Activated CD8-positive, alpha-beta memory T cell treated with anti-CD3 and anti-CD28 coated beads for 1 hour (primary cell): ENCODE measurements at regions not wholly inside any gene's neighbourhood (a gene's known extent, or its start where the extent isn't known, plus 50 kb on each side); places are given as distances from the start of the nearest gene placed in this dataset.
"Not testable (repeated sequence)": the region's sequence is repeated elsewhere in the genome, so short reads cannot be mapped to it uniquely, and the experiment has no call there.

Experiments
- DNase-seq, 2 donors: peaks; one replicate each; pipeline ENCODE4 v3.0.0-alpha.2; 2020; ENCODE audit warnings: low read depth in 1 of 2; ENCODE audit errors: extremely low read depth in 1 of 2

- no peak for DNase-seq
Measured at GRCh38 chr2:236909802-236910201, 175.9 kb upstream of the COPS8 start.

- no peak for DNase-seq
Measured at GRCh38 chr2:236910781-236911495, 174.8 kb upstream of the COPS8 start.

- no peak for DNase-seq
Measured at GRCh38 chr2:236912326-236913120, 173.2 kb upstream of the COPS8 start.

GRCh38 chr2:236915186-236915585 lies 170.5 kb upstream of the COPS8 start:
- no peak for DNase-seq

- DNase-seq: no peak
Measured at GRCh38 chr2:236915726-236916125, 170.0 kb upstream of the COPS8 start.

- DNase-seq: no peak
Measured at GRCh38 chr2:236916181-236916580, 169.5 kb upstream of the COPS8 start.

GRCh38 chr2:236916651-236917050 lies 169.0 kb upstream of the COPS8 start:
- no peak for DNase-seq

- DNase-seq: no peak
Measured at GRCh38 chr2:236917164-236917563, 168.5 kb upstream of the COPS8 start.

GRCh38 chr2:236918545-236918944 lies 167.1 kb upstream of the COPS8 start:
- DNase-seq: no peak

GRCh38 chr2:236919209-236919608 lies 166.5 kb upstream of the COPS8 start:
- DNase-seq: no peak

- DNase-seq: not testable (repeated sequence)
Measured at GRCh38 chr2:236919801-236920379, 165.8 kb upstream of the COPS8 start.

GRCh38 chr2:236922061-236922460 lies 163.6 kb upstream of the COPS8 start:
- no peak for DNase-seq

GRCh38 chr2:236928380-236929037 lies 157.2 kb upstream of the COPS8 start:
- no peak for DNase-seq

GRCh38 chr2:236932831-236933361 lies 152.8 kb upstream of the COPS8 start:
- DNase-seq: no peak

GRCh38 chr2:236934166-236934565 lies 151.5 kb upstream of the COPS8 start:
- DNase-seq: no peak

- DNase-seq: no peak
Measured at GRCh38 chr2:236934656-236935055, 151.0 kb upstream of the COPS8 start.

- no peak for DNase-seq
Measured at GRCh38 chr2:236935083-236935482, 150.6 kb upstream of the COPS8 start.

GRCh38 chr2:236935631-236936445 lies 149.9 kb upstream of the COPS8 start:
- DNase-seq: no peak

GRCh38 chr2:236936446-236936940 lies 149.2 kb upstream of the COPS8 start:
- no peak for DNase-seq

GRCh38 chr2:236938126-236938525 lies 147.6 kb upstream of the COPS8 start:
- DNase-seq: no peak
